HEK293T (cell line): ENCODE measurements at regions not wholly inside any gene's neighbourhood (a gene's known extent, or its start where the extent isn't known, plus 50 kb on each side); places are given as distances from the start of the nearest gene placed in this dataset.

Experiments
- ARNT ChIP-seq: fragments of 450-650 bp; IDR thresholded peaks from 2 replicates; pipeline ENCODE4 v1.6.1; 2017; ENCODE audit warnings: mild to moderate bottlenecking
- ELF4 ChIP-seq: fragments of 450-650 bp; IDR thresholded peaks from 2 replicates; pipeline ENCODE4 v1.6.1; 2017; ENCODE audit warnings: antibody characterized with exemption
- FOXK2 ChIP-seq: fragments of 450-650 bp; IDR thresholded peaks from 2 replicates; pipeline ENCODE4 v1.6.1; 2016; ENCODE audit warnings: mild to moderate bottlenecking
- FOXM1 ChIP-seq: fragments of 450-650 bp; IDR thresholded peaks from 2 replicates; pipeline ENCODE4 v1.6.1; 2017; ENCODE audit warnings: mild to moderate bottlenecking, borderline replicate concordance
- L3MBTL2 ChIP-seq: fragments of 450-650 bp; conservative IDR thresholded peaks from 2 replicates; pipeline ENCODE4 v1.6.1; 2016; ENCODE audit warnings: mild to moderate bottlenecking
- NFRKB ChIP-seq: fragments of 450-650 bp; IDR thresholded peaks from 2 replicates; pipeline ENCODE4 v1.6.1; 2016; ENCODE audit warnings: mild to moderate bottlenecking, moderate library complexity
- SP1 ChIP-seq: fragments of 450-650 bp; IDR thresholded peaks from 2 replicates; pipeline ENCODE4 v1.6.1; 2017
- SUZ12 ChIP-seq: fragments of 450-650 bp; IDR thresholded peaks from 2 replicates; pipeline ENCODE4 v1.6.1; 2016; ENCODE audit warnings: mild to moderate bottlenecking
- TARDBP ChIP-seq: fragments of 450-650 bp; IDR thresholded peaks from 2 replicates; pipeline ENCODE4 v1.6.1; 2016

- TF ChIP-seq TARDBP: no peak
- no peak for TF ChIP-seq ELF4
- TF ChIP-seq NFRKB: no peak
- no peak for TF ChIP-seq FOXM1
- no peak for TF ChIP-seq L3MBTL2
- no peak for TF ChIP-seq SP1
- no peak for TF ChIP-seq FOXK2
- no peak for TF ChIP-seq ARNT
- TF ChIP-seq SUZ12: no peak
These were observed 164.1 kb upstream of the CTSO start for GRCh38 chr4:156117743-156118142.
